B cell (primary cell): ENCODE measurements at regions not wholly inside any gene's neighbourhood (a gene's known extent, or its start where the extent isn't known, plus 50 kb on each side); places are given as distances from the start of the nearest gene placed in this dataset.

Source experiments
- ATAC-seq: fragments of 200-7000 bp; cut with Tn5 transposase; one replicate; pipeline ENCODE4 v1.10.0; 2021; ENCODE audit warnings: low read depth, mild to moderate bottlenecking, moderate number of reproducible peaks, moderate library complexity
- CTCF ChIA-PET: fragments of 350-600 bp; sonication (Branson Sonifier 250); formaldehyde crosslinking; loops from one replicate; lab custom pipeline; 2021; ENCODE audit warnings: antibody characterized with exemption, inconsistent platforms; lab: Charles Lee
- POLR2A ChIA-PET: fragments of 350-600 bp; sonication (Branson Sonifier 250); formaldehyde crosslinking; loops from one replicate; lab custom pipeline; 2021; ENCODE audit warnings: antibody characterized with exemption; lab: Charles Lee
- DNase-seq: peaks from one replicate; pipeline ENCODE4 v3.0.0; 2013
- H2AFZ ChIP-seq: 2 replicates; pipeline ENCODE4 v1.6.1; 2012; ENCODE audit warnings: mild to moderate bottlenecking, low read depth, low read length; ENCODE audit not compliant: insufficient read depth, poor library complexity, severe bottlenecking
- H3K27ac ChIP-seq, 2 donors: 1 replicate in 1 of 2; 2 replicates in 1 of 2; pipeline ENCODE4 v1.5.1; 2012 to 2013; ENCODE audit warnings: low read length in 2 of 2, mild to moderate bottlenecking in 2 of 2, moderate library complexity in 1 of 2
- H3K27me3 ChIP-seq, 4 experiments: fragments of 200-600 bp in 1 of 4; sonication (generic) in 1 of 4; replicated peaks in 1 of 4; 1 replicate in 2 of 4; 2 replicates in 2 of 4; pipeline versions ENCODE4 v1.6.1 to v1.7.0; 2013 to 2016; ENCODE audit warnings: low read length in 3 of 4, mild to moderate bottlenecking in 2 of 4, mixed read lengths in 1 of 4, moderate library complexity in 1 of 4; ENCODE audit not compliant: insufficient read depth in 4 of 4, control insufficient read depth in 3 of 4; ENCODE audit errors: control extremely low read depth in 1 of 4
- H3K36me3 ChIP-seq, 2 experiments: replicated peaks in 1 of 2; 1 replicate in 1 of 2; 2 replicates in 1 of 2; pipeline versions ENCODE4 v1.6.1 to v1.7.1; 2013; ENCODE audit warnings: low read length in 1 of 2; ENCODE audit not compliant: insufficient read depth in 2 of 2, control insufficient read depth in 1 of 2; ENCODE audit errors: control extremely low read depth in 1 of 2, extremely low read depth in 1 of 2
- H3K4me1 ChIP-seq, 2 donors: fragments of 200-600 bp in 1 of 2; sonication (generic) in 1 of 2; 1 replicate in 1 of 2; 2 replicates in 1 of 2; pipeline versions ENCODE4 v1.5.1 to v1.6.1; 2013 to 2017; ENCODE audit warnings: low read length in 2 of 2; ENCODE audit not compliant: control insufficient read depth in 2 of 2, insufficient read depth in 2 of 2
- H3K4me2 ChIP-seq: replicated peaks from 2 replicates; pipeline ENCODE3; 2012; ENCODE audit warnings: mild to moderate bottlenecking, low read depth, low read length; ENCODE audit not compliant: poor library complexity, severe bottlenecking
- H3K4me3 ChIP-seq, 5 experiments: fragments of 200-600 bp in 1 of 5; sonication (generic) in 1 of 5; 1 replicate in 3 of 5; 2 replicates in 2 of 5; pipeline versions ENCODE4 v1.5.1 to v1.7.0; 2011 to 2016; ENCODE audit warnings: low read length in 4 of 5, mild to moderate bottlenecking in 4 of 5, low read depth in 2 of 5, control low read depth in 1 of 5, moderate library complexity in 1 of 5; ENCODE audit not compliant: insufficient read depth in 1 of 5; ENCODE audit errors: control extremely low read depth in 1 of 5, extremely low read depth in 1 of 5
- H3K79me2 ChIP-seq: fragments of 200-600 bp; sonication (generic); one replicate; pipeline ENCODE4 v1.6.0; 2016; ENCODE audit warnings: low read length; ENCODE audit not compliant: control insufficient read depth, insufficient read depth
- H3K9ac ChIP-seq: fragments of 200-600 bp; sonication (generic); 2 replicates; pipeline ENCODE4 v1.6.1; 2017; ENCODE audit warnings: mild to moderate bottlenecking, low read length, moderate library complexity
- H3K9me3 ChIP-seq, 3 donors: one replicate each; pipeline versions ENCODE4 v1.6.1 to v1.7.1; 2013; ENCODE audit warnings: low read length in 2 of 3; ENCODE audit not compliant: control insufficient read depth in 2 of 3, insufficient read depth in 1 of 3; ENCODE audit errors: control extremely low read depth in 1 of 3
- H4K20me1 ChIP-seq: 2 replicates; pipeline ENCODE4 v1.6.0; 2012; ENCODE audit warnings: mild to moderate bottlenecking, low read length; ENCODE audit not compliant: insufficient read depth, control insufficient read depth, poor library complexity, severe bottlenecking
- H3K27ac Mint-ChIP-seq: one replicate; pipeline ENCODE4 v1.8.0; 2021; ENCODE audit warnings: mixed read lengths
- H3K27me3 Mint-ChIP-seq: one replicate; pipeline ENCODE4 v1.8.0; 2021; ENCODE audit warnings: mixed read lengths
- H3K4me1 Mint-ChIP-seq: one replicate; pipeline ENCODE4 v1.8.0; 2021; ENCODE audit warnings: mixed read lengths
- H3K4me3 Mint-ChIP-seq: one replicate; pipeline ENCODE4 v1.8.0; 2021; ENCODE audit warnings: mixed read lengths
- H3K9me3 Mint-ChIP-seq: one replicate; pipeline ENCODE4 v1.8.0; 2022; ENCODE audit warnings: mixed read lengths; ENCODE audit not compliant: insufficient read depth
- EZH2 ChIP-seq: IDR thresholded peaks from 2 replicates; pipeline ENCODE4 v1.6.1; 2012; ENCODE audit warnings: borderline replicate concordance, low read depth, mild to moderate bottlenecking, moderate library complexity, low read length; ENCODE audit not compliant: insufficient read depth, poor library complexity, severe bottlenecking
- WGBS: methylation state at CpG from one replicate; pipeline ENCODE4 v1.1.5; 2013; ENCODE audit warnings: missing lambda C conversion rate; ENCODE audit not compliant: insufficient coverage; 5-methylcytosine and 5-hydroxymethylcytosine counted together
- intact Hi-C: fragments of 100-400 bp; cut with micrococcal nuclease; formaldehyde crosslinking; loops from one replicate; pipeline ENCODE4 v1.10.0; 2022
- TF ChIP-seq, protein P1 (sequence below): fragments of 200-600 bp; IDR thresholded peaks from one replicate; pipeline ENCODE4 v1.8.0; 2022; ENCODE audit warnings: antibody characterized with exemption, mild to moderate bottlenecking

DNA sequence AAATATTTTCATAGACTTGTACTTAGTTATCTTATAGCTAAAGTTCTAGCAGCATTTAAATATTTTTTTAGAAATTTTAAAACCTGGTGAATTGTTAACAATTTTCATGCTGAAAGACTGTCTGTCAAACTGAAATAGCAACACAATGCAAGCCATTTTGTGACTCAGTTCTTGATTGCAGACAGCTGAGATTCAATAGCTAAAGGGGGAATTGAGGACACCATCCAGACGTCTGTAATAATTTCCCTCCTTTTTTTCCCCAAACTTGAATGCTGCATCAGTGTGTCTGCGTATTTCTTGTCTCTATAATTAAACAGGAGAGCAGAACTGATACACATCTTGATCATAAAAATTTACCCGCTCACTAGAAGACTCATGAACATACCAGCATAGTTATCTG is 468.3 kb downstream of the GBE1 start:
- no peaks in the 10 kb centered on the region for H3K4me1 Mint-ChIP-seq
- Histone ChIP-seq H3K27me3 (no peaks in the 10 kb centered on the region), H3K4me2 (no peak overlapping the region), H3K4me1 (no peaks in the 10 kb centered on the region), H3K9me3 (no peaks in the 10 kb centered on the region), H4K20me1 (no peaks in the 10 kb centered on the region), H3K9ac (no peak overlapping the region), H3K27ac (no peak overlapping the region), H3K4me3 (no peak overlapping the region), H2AFZ (no peak overlapping the region), H3K79me2 (no peaks in the 10 kb centered on the region), H3K36me3 (no peaks in the 10 kb centered on the region)
- H3K27me3 Mint-ChIP-seq, result no peaks in the 10 kb centered on the region
- POLR2A ChIA-PET, result no interaction called here
- intact Hi-C loops, result no loop called here
- H3K4me3 Mint-ChIP-seq, result no peak overlapping the region
- 93% methylated on average over 3 of the region's 3 CpGs for WGBS
- no peak overlapping the region for H3K27ac Mint-ChIP-seq
- CTCF ChIA-PET, result no interaction called here
- ATAC-seq (no peak), DNase-seq (no peak)
- TF ChIP-seq, protein P1, sequence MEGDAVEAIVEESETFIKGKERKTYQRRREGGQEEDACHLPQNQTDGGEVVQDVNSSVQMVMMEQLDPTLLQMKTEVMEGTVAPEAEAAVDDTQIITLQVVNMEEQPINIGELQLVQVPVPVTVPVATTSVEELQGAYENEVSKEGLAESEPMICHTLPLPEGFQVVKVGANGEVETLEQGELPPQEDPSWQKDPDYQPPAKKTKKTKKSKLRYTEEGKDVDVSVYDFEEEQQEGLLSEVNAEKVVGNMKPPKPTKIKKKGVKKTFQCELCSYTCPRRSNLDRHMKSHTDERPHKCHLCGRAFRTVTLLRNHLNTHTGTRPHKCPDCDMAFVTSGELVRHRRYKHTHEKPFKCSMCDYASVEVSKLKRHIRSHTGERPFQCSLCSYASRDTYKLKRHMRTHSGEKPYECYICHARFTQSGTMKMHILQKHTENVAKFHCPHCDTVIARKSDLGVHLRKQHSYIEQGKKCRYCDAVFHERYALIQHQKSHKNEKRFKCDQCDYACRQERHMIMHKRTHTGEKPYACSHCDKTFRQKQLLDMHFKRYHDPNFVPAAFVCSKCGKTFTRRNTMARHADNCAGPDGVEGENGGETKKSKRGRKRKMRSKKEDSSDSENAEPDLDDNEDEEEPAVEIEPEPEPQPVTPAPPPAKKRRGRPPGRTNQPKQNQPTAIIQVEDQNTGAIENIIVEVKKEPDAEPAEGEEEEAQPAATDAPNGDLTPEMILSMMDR, result no peak
- no peak for TF ChIP-seq EZH2
- peaks cover 2% of the 10 kb centered on the region for H3K9me3 Mint-ChIP-seq

DNA sequence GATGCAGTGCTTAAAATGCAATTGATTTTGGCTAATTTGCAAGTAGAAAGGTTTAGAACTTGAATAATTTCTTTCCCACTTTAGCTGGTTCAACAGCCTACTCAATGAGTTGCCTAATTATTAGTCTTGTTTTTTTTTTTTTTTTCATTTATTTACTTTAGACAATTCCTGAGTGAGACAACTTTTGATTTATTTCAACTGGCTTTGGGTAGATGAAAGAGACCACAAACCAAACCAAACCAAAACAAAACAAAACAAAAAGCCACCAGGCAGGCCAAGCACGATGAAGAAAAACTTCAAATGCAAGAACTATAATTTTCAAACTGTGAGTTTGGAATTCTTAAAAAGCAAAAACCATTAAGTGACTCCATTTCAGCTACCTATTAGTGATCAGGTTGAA is 469.9 kb downstream of the GBE1 start:
- Histone ChIP-seq H3K9ac (no peak overlapping the region), H3K79me2 (no peaks in the 10 kb centered on the region), H3K27me3 (no peaks in the 10 kb centered on the region), H2AFZ (no peak overlapping the region), H3K27ac (no peak overlapping the region), H3K4me3 (no peak overlapping the region), H3K9me3 (no peaks in the 10 kb centered on the region), H3K4me2 (no peak overlapping the region), H3K4me1 (no peaks in the 10 kb centered on the region), H3K36me3 (no peaks in the 10 kb centered on the region), H4K20me1 (no peaks in the 10 kb centered on the region)
- no peak overlapping the region for H3K27ac Mint-ChIP-seq
- no peaks in the 10 kb centered on the region for H3K4me1 Mint-ChIP-seq
- ChIA-PET POLR2A (no interaction called here), CTCF (no interaction called here)
- H3K27me3 Mint-ChIP-seq, result no peaks in the 10 kb centered on the region
- TF ChIP-seq EZH2, result no peak
- TF ChIP-seq, protein P1, result no peak
- intact Hi-C loops, result no loop called here
- WGBS, result no CpG with 5 or more reads among the region's 1 CpG
- peaks cover 2% of the 10 kb centered on the region for H3K9me3 Mint-ChIP-seq
- no peak overlapping the region for H3K4me3 Mint-ChIP-seq
- DNase-seq, result no peak
- ATAC-seq, result no peak
